NCI-H2081 (cell line): ENCODE measurements at regions not wholly inside any gene's neighbourhood (a gene's known extent, or its start where the extent isn't known, plus 50 kb on each side); places are given as distances from the start of the nearest gene placed in this dataset.

Experiments
- DNase-seq, 2 experiments: peaks; one replicate each; lab custom pipeline; 2025; lab: John Stamatoyannopoulos, UW

GRCh38 chr6:1062786-1063545 is 248.9 kb upstream of the FOXQ1 start:
- DNase-seq: no peak

GRCh38 chr6:1059596-1059995 is 252.3 kb upstream of the FOXQ1 start:
- DNase-seq: no peak

DNA sequence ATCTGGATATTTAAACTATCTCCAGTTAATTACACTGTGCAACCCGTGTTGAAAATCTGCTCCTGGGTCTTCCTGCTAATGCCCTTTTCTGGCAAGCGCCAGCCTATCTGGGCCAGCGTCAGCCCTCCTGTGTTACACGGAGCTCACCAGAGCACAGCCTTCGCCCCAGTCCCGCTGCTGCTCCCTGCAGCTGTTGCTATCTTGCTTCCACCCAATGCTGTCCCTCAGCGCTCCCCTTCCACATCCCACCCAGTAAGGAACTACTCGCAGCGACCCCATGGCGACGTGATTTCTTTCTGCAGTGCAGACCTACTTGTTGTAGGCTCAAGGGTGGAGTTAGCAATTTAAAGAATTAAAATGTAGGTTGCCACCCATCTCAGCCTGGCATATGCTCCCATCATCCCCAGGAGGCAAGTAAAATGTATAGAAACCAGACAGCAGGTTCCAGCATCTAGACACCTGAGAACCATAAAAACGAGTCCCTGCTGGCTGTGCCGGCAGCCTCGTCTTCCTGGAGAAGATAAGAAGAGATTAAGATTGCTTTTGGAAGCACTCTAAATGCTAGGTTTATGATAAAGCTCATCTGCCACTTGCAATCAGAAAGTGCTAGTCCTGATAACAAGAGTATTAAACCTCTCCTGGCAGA is 254.3 kb upstream of the FOXQ1 start:
- DNase-seq: no peak

GRCh38 chr6:1055015-1055921 is 256.6 kb upstream of the FOXQ1 start:
- DNase-seq: no peak

GRCh38 chr6:1054653-1055014 is 257.3 kb upstream of the FOXQ1 start:
- no peak for DNase-seq

DNA sequence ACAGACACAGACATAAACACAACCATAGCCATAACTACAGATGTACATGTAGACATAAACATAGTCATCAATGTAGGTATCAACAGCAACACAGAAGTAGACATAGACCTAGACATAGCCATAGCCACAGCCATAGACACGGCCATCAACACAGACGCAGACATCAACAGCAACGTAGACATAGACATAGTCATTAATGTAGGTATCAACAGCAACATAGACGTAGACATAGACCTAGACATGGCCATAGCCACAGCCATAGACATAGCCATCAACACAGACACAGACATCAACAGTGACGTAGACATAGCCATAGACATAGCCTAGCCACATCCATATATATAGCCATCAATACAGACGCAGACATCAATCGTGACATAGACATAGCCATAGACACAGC is 258.3 kb upstream of the FOXQ1 start:
- no peak for DNase-seq

DNA sequence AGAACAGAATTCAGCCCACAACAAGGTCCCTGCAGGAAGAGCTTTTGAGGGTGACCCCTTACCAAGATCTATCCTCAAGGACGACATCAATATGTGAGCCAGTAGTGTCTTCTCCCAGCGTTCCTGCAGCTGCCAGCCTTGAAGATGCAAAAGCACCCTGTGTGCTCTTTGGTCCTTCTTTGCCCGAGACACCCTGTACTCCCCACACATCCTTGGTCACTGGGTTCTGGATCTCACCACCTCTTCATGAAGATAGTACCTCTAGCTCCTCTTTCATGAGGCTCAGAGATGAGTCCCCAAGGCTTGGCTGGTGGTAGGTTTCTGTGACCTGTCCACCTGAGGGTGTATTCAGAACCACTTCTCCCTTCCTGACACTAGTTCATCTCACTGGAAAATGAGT is 259.6 kb upstream of the FOXQ1 start:
- no peak for DNase-seq

DNA sequence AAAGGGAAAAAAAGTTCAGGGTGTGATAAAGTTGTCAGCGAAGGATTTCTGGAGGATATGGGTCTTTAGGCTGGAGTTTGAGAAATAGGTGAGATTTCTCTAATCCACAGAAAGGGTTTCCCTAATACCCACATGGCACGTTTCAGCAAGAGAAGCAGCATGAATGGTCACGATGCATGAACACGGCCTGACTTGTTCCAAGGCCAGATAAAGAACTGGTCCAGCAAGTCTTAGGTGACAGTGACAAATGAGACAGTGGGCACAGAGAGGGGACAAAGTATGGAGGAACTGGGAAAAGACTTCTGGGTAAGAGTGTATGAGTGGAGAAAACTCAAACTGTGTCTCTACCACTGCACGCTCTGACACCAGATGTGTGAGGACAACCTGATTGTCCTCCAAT is 262.0 kb upstream of the FOXQ1 start:
- DNase-seq: no peak

GRCh38 chr6:1049170-1049569 is 262.7 kb upstream of the FOXQ1 start:
- DNase-seq: no peak

DNA sequence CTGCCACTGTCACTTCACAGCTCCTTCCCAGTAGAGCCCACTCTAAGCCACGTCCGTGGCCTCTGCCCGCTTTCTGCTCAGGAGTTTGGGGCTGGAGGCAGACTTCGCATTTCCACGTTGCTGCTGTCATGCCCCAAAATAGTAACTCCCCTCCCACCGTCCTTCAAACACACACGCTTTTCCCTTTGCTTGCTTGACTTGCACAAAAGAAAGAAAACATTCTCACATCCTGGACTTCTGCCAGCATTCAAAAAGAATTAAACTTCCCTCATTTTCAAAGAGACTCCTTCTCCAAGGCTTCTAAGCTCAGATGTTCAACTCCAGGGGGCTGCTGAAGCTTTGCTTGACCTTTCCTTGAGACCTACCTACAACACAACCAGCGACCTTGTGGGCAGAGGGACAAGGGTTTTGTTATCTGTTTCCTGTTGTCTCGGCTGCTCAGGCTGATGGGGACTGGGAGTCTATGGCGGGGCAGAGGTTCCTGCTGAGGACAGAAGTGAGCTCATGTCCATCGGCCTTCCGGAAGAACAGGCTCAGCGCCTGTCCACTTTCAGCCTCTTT is 263.8 kb upstream of the FOXQ1 start:
- no peak for DNase-seq

DNA sequence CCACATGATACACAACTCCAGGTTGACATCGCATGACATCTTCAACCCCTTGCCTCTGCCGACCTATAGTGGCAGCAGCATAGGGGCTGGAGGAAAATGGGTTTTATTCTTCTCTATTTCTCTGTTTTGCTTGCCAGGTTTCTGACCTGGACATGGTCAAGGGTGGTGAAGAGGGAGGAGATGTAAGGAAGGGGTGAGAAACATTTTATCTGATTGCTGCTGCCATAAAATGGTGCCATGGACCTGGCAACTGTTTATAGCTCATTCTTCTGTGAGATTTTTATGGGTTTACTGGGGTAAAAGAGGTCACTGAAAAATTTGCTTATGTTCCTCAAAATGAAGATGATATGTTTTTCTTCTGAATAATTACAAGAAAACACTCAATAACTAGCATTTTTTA is 266.7 kb upstream of the FOXQ1 start:
- DNase-seq: no peak

GRCh38 chr6:1044040-1044836 is 267.7 kb upstream of the FOXQ1 start:
- DNase-seq: no peak

DNA sequence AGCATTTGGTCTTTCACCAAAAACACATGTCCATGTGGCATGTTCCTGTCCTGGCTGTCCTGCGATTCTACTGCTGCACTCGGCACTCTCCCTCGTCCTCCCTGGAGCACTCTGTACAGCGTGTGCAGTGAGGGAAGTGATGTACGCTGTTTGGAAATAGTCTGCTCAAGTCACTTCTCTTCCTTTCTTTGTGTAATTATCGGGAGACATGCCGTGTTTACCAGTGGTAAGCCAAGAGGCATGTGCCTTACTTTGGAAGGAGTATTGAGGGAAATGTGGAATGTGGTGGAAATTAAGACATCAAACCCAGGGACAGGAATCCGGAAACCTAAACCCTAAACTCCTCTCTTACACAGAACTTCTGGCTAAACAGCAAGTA is 268.5 kb upstream of the FOXQ1 start:
- DNase-seq: no peak

DNA sequence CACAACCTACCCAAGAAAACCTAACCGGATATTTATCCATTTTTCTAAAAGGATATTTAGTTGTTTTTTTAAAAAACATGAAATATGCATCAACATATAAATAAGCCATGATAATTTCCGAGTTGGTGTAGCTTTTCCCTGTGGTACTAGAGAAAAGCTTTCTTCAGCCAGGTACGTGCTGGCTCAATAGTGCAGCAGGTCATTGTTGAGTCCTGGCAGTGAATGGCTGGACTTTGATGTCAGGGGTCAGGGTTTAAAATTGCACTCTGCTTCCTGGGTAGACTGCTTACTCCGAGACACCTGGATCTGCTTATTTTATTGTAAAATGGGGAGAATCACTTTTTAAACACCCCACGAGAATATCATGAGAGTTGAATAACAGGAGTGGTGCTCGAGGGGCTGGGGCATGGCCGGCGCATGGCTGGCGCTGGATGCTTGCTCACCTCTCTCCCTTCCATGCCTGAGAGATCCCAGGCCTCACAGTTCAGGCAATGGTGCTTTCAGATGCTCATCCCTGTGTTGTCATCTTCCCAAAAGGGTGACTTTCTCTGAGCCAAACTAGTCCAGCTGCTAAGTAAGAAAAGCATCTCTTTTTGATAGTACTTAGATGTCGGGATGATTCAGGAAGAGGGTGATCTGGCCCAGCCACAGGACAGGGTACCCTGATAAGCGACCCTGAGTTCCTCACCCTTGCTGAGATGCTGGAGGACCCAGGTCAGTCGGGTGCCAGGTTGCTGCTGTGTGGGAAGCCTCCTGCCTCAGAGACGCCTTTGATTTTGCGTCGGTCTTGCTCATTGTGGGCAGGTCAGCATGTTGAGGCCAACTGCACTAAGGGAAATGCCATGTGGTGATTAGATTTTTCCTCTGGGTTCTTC is 269.1 kb upstream of the FOXQ1 start:
- DNase-seq: no peak

DNA sequence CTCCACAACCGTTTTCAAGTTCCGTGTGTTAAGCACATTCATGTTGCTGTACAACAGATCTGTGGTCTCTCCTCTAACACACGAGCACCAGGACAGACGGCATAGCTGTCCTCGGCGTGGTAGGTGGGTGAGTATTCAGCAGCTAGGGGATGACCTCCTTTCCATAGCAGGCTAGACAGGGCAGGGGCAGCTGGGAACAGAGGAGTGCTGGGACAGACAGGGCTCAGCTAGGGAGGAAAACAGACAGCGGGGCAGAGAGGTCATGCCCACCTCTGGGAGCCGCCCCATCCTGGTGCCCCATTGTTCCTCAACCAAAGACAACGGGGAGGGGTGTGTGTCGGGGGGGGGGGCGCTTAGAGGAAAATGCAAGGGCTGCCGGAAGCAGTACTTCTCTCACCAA is 271.5 kb upstream of the FOXQ1 start:
- DNase-seq: no peak

GRCh38 chr6:1039746-1040145 is 272.2 kb upstream of the FOXQ1 start:
- no peak for DNase-seq

GRCh38 chr6:1039191-1039590 is 272.7 kb upstream of the FOXQ1 start:
- no peak for DNase-seq

DNA sequence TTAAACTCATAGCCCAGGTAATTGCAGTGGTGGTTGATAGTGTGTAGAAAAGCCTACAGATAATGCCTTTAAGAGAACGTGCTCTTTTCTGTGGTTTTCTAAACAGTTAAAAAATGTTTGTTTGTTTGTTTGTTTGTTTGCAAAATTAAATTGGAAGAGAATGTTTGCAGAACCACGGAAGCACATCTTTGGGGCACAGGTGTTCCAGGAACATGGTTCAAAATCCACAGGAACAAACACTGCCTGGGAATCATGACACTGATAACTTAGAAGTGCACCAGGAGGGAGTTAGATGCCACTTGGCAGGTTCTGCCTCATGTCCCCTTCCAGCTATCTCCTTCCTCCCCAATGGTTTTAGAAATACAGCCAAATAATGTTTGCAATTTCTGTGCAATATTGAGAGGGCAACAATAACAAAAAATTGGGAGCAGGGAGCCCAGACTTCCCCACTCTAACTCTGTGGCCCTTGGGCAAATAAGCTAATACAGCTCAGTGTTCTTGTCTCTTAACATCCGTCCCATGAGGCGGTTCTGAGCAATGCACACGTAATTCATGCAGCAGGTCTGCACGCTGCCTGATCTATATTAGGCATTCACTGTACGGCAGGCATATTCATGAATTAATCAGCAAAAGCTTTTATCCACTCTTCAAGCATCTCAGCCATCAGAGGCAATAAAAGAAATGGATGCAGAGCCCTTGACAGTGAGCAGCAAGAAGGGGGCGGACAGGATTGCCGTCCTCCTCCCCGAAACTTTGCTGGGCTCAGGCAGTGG is 274.3 kb upstream of the FOXQ1 start:
- no peak for DNase-seq

- no peak for DNase-seq
These were observed 276.5 kb upstream of the FOXQ1 start for GRCh38 chr6:1035401-1035800.

- no peak for DNase-seq
These were observed 280.2 kb upstream of the FOXQ1 start for GRCh38 chr6:1031720-1032119.
